Transverse colon (tissue), 4 donors: ENCODE measurements at regions not wholly inside any gene's neighbourhood (a gene's known extent, or its start where the extent isn't known, plus 50 kb on each side); places are given as distances from the start of the nearest gene placed in this dataset.

Experiments
- DNase-seq: peaks from one replicate; pipeline ENCODE4 v3.0.0-alpha.2; 2019
- H3K27ac ChIP-seq, 4 donors: fragments of 200-600 bp; sonication (generic); 2 replicates each; pipeline ENCODE4 v1.5.1; 2016 to 2018; ENCODE audit warnings: inconsistent platforms in 4 of 4
- H3K27me3 ChIP-seq: fragments of 200-600 bp; sonication (generic); 2 replicates; pipeline ENCODE4 v1.5.1; 2017; ENCODE audit warnings: inconsistent platforms
- H3K36me3 ChIP-seq, 4 donors: fragments of 200-600 bp; sonication (generic); 2 replicates each; pipeline ENCODE4 v1.5.1; 2017 to 2019; ENCODE audit warnings: inconsistent platforms in 4 of 4
- H3K4me1 ChIP-seq, 4 donors: fragments of 200-600 bp; sonication (generic); 2 replicates each; pipeline ENCODE4 v1.5.1; 2017 to 2020; ENCODE audit warnings: inconsistent platforms in 4 of 4
- H3K4me3 ChIP-seq, 4 donors: fragments of 200-600 bp; sonication (generic); 1 replicate in 1 of 4; 2 replicates in 3 of 4; pipeline versions ENCODE4 v1.5.1 to v1.6.1; 2017 to 2019; ENCODE audit warnings: inconsistent platforms in 4 of 4
- H3K9me3 ChIP-seq, 2 donors: fragments of 200-600 bp; sonication (generic); 2 replicates each; pipeline ENCODE4 v1.5.1; 2017 to 2019; ENCODE audit warnings: inconsistent platforms in 2 of 2
- EP300 ChIP-seq: sonication (generic); formaldehyde crosslinking; IDR thresholded peaks from one replicate; pipeline ENCODE4 v1.6.1; 2017; ENCODE audit warnings: antibody characterized with exemption, low read depth
- POLR2A ChIP-seq: fragments of 450-650 bp; IDR thresholded peaks from one replicate; pipeline ENCODE4 v1.6.1; 2016; ENCODE audit warnings: antibody characterized with exemption, mild to moderate bottlenecking, moderate library complexity
- POLR2AphosphoS5 ChIP-seq, 3 donors: sonication (generic); formaldehyde crosslinking; IDR thresholded peaks; one replicate each; pipeline ENCODE4 v1.6.1; 2016; ENCODE audit warnings: antibody characterized with exemption in 3 of 3
- WGBS, 2 donors: methylation state at CpG; one replicate each; pipeline ENCODE4 v1.1.5; 2018; ENCODE audit warnings: low coverage in 1 of 2; 5-methylcytosine and 5-hydroxymethylcytosine counted together
- in situ Hi-C, 4 donors: fragments of 200-750 bp; cut with MboI; loops; one replicate each; pipeline versions ENCODE4 v1.15.0 to v1.15.1; 2017; ENCODE audit warnings: low sequenced_read_pairs in 3 of 4, low pct_ligation_motif_present in 1 of 4, low pct_unique_long_range_greater_than_20kb in 1 of 4
- intact Hi-C: fragments of 100-400 bp; cut with DNase I; formaldehyde crosslinking; loops from one replicate; pipeline ENCODE4 v1.15.1; 2023; ENCODE audit warnings: low total_unique reads
- TF ChIP-seq, protein P1 (sequence below), 5 experiments: fragments of 200-600 bp in 3 of 5; fragments of 450-650 bp in 2 of 5; sonication (generic) in 3 of 5; IDR thresholded peaks; 1 replicate in 2 of 5; 2 replicates in 3 of 5; pipeline ENCODE4 v1.5.1; 2016 to 2017; ENCODE audit warnings: antibody characterized with exemption in 5 of 5, inconsistent platforms in 3 of 5, mild to moderate bottlenecking in 2 of 5, moderate library complexity in 1 of 5

DNA sequence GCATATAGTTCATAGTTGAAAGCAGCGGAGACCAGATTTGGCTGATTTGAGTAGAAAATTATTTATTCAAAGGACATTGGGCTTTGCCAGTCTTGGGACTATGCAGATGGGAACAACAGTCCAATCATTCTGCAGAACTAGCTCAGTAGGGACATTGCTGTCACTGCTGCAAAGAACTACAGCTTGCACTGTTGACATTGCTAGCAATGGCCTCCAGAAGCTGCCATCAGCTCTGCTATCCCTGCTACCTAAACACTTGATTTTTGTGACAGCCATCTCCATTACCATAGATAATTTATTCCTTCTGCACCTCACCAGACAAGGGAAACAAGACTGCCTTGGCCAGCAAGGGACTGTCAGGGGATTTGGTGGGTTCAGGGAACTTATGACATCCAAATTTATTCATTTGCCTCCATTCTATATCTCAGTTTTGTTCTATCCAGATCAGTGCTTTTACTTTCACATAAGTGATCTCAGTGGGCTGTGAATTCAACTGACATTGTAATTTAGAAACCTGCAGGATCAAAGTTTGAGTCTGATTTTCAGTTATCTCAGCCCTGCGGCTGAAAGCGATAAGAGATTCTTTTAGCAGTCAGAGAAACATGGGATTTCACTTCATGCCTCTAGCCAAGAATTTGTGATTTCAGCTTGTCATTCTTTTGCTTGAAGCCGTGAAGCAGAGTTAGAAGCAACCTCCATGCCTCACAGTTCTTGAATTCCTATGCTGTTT, 136.7 kb upstream of the FBXO33 start:
- TF ChIP-seq POLR2A: no peak
- TF ChIP-seq EP300: no peak
- TF ChIP-seq, protein P1, sequence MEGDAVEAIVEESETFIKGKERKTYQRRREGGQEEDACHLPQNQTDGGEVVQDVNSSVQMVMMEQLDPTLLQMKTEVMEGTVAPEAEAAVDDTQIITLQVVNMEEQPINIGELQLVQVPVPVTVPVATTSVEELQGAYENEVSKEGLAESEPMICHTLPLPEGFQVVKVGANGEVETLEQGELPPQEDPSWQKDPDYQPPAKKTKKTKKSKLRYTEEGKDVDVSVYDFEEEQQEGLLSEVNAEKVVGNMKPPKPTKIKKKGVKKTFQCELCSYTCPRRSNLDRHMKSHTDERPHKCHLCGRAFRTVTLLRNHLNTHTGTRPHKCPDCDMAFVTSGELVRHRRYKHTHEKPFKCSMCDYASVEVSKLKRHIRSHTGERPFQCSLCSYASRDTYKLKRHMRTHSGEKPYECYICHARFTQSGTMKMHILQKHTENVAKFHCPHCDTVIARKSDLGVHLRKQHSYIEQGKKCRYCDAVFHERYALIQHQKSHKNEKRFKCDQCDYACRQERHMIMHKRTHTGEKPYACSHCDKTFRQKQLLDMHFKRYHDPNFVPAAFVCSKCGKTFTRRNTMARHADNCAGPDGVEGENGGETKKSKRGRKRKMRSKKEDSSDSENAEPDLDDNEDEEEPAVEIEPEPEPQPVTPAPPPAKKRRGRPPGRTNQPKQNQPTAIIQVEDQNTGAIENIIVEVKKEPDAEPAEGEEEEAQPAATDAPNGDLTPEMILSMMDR (IDR thresholded peaks at IDR 0.05): no peak
- no peaks in the 10 kb centered on the region for H3K27me3 ChIP-seq
- H3K36me3 ChIP-seq: no peaks in the 10 kb centered on the region
- in situ Hi-C loops: no loop called here
- intact Hi-C loops: no loop called here
- no peak overlapping the region for H3K27ac ChIP-seq
- no peak overlapping the region for H3K4me3 ChIP-seq
- H3K4me1 ChIP-seq: no peaks in the 10 kb centered on the region
- H3K9me3 ChIP-seq: peaks cover 0 to 5% of the 10 kb centered on the region in 2 donors
- 52 to 79% methylated on average over 4 of the region's 4 CpGs for WGBS, 2 donors
- DNase-seq: no peak

DNA sequence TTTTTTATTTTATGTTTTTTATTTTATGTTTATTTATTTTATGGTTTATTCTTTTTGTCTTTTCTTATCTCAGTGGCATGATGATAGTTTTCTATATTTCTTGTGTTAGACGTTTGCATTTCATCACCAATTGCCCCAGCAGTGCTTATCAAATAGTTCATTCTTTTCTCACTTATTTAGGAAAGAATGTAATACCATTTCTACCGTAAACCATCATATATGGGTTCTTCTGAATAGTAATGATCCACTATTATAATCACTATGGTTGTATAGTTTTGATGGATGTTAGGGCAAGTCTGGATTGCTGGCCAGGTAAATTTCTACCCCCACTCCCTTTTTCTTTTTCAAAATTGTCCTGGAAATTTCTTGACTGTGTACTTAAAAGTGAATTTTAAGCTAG, 134.6 kb upstream of the FBXO33 start:
- intact Hi-C loops: no loop called here
- no peak overlapping the region for H3K27ac ChIP-seq
- TF ChIP-seq EP300 (no peak), POLR2AphosphoS5 (IDR thresholded peaks at IDR 0.05) (no peak), POLR2A (no peak)
- TF ChIP-seq, protein P1 (IDR thresholded peaks at IDR 0.05): no peak
- H3K4me3 ChIP-seq: no peak overlapping the region
- H3K27me3 ChIP-seq: no peaks in the 10 kb centered on the region
- in situ Hi-C loops: no loop called here
- H3K36me3 ChIP-seq: no peaks in the 10 kb centered on the region
- H3K9me3 ChIP-seq: no peaks in the 10 kb centered on the region
- 70 to 76% methylated on average over 2 of the region's 2 CpGs for WGBS, 2 donors
- DNase-seq: no peak
- H3K4me1 ChIP-seq: no peaks in the 10 kb centered on the region

DNA sequence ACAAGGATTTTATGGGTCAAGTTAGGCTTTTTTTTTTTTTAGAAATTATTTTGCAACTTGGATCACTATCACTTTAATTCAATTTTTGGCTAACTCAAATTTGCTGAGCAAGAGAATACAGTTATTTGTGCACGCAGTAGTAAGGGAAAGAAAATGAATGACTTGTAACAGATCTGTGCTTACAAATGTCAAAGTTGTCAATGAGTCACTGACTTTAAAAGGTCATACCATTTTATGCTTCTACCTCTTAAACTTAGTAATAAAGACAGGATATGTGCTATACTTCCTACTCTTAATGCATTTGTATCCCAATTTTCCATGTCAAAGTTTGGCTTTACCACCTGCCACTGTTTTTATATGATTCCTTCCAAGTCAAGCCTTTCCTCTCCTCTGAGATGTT, 131.1 kb upstream of the FBXO33 start:
- H3K4me1 ChIP-seq: no peaks in the 10 kb centered on the region
- H3K36me3 ChIP-seq: no peaks in the 10 kb centered on the region
- DNase-seq: no peak
- no peak for TF ChIP-seq EP300
- TF ChIP-seq POLR2A: no peak
- TF ChIP-seq POLR2AphosphoS5 (IDR thresholded peaks at IDR 0.05): no peak
- TF ChIP-seq, protein P1 (IDR thresholded peaks at IDR 0.05): no peak
- intact Hi-C loops: no loop called here
- H3K4me3 ChIP-seq: no peak overlapping the region
- no peaks in the 10 kb centered on the region for H3K27me3 ChIP-seq
- in situ Hi-C loops: no loop called here
- no peak overlapping the region for H3K27ac ChIP-seq
- H3K9me3 ChIP-seq: peaks cover 9 to 11% of the 10 kb centered on the region in 2 donors
- WGBS, 2 donors: 50 to 85% methylated on average over 1 of the region's 1 CpG

DNA sequence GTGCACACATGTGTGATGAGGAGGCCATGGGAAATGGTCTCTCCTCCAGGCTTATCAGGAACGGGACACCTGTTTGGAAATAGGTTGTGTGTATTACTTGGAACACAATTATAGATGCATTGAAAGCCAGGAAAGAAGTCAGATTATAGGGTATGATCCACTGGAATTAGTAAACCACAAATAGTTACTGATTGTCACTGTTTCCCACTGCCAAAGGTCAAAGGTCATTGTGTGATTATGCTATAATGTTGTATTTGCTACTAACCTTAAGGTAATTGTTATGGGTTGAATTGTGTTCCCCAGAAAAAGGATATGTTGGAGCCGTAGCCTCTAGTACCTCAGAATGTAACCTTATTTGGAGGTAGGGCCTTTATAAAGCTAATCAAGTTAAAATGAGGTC, 129.9 kb upstream of the FBXO33 start:
- WGBS, 2 donors: 64% methylated on average over 2 of the region's 2 CpGs
- no peak for TF ChIP-seq EP300
- TF ChIP-seq, protein P1 (IDR thresholded peaks at IDR 0.05): no peak
- no peak for TF ChIP-seq POLR2AphosphoS5 (IDR thresholded peaks at IDR 0.05)
- no peak for TF ChIP-seq POLR2A
- no peak overlapping the region for H3K4me3 ChIP-seq
- H3K27me3 ChIP-seq: no peaks in the 10 kb centered on the region
- H3K27ac ChIP-seq: no peak overlapping the region
- in situ Hi-C loops: no loop called here
- intact Hi-C loops: no loop called here
- no peak for DNase-seq
- no peaks in the 10 kb centered on the region for H3K36me3 ChIP-seq
- H3K9me3 ChIP-seq: peaks cover 12 to 17% of the 10 kb centered on the region in 2 donors
- no peaks in the 10 kb centered on the region for H3K4me1 ChIP-seq
